RWPE2 (cell line): ENCODE measurements at regions not wholly inside any gene's neighbourhood (a gene's known extent, or its start where the extent isn't known, plus 50 kb on each side); places are given as distances from the start of the nearest gene placed in this dataset.
A peak's percentile ranks its signal among the peaks of the same experiment; 100 is the strongest.

Experiments
- ATAC-seq: fragments of 200-7000 bp; cut with Tn5 transposase; 3 replicates; pipeline ENCODE4 v1.9.1; 2021; ENCODE audit warnings: low read depth
- DNase-seq: peaks from one replicate; pipeline ENCODE4 v3.0.0-alpha.2; 2020; ENCODE audit warnings: low spot score
- H3K27ac ChIP-seq: fragments of 450-650 bp; 2 replicates; pipeline ENCODE4 v1.5.1; 2017; ENCODE audit warnings: mild to moderate bottlenecking; ENCODE audit not compliant: poor library complexity, severe bottlenecking
- H3K27me3 ChIP-seq: fragments of 250-450 bp; sonication (Bioruptor Pico); 2 replicates; pipeline ENCODE4 v1.5.1; 2021; ENCODE audit warnings: mild to moderate bottlenecking, moderate library complexity; ENCODE audit not compliant: insufficient read depth, poor library complexity, severe bottlenecking
- H3K36me3 ChIP-seq: fragments of 250-450 bp; sonication (Bioruptor Pico); 2 replicates; pipeline ENCODE4 v1.5.1; 2020; ENCODE audit warnings: low read depth, mild to moderate bottlenecking, moderate library complexity
- H3K4me1 ChIP-seq: fragments of 250-450 bp; sonication (Bioruptor Pico); 2 replicates; pipeline ENCODE4 v1.5.1; 2021; ENCODE audit warnings: mild to moderate bottlenecking, moderate library complexity; ENCODE audit not compliant: insufficient read depth, poor library complexity, severe bottlenecking
- H3K4me3 ChIP-seq: fragments of 250-450 bp; sonication (Bioruptor Pico); 2 replicates; pipeline ENCODE4 v1.5.1; 2021; ENCODE audit warnings: mild to moderate bottlenecking, moderate library complexity; ENCODE audit not compliant: severe bottlenecking
- H3K9me3 ChIP-seq: fragments of 250-450 bp; sonication (Bioruptor Pico); 2 replicates; pipeline ENCODE4 v1.5.1; 2021; ENCODE audit warnings: mild to moderate bottlenecking, moderate library complexity; ENCODE audit not compliant: severe bottlenecking
- TF ChIP-seq, protein P1 (sequence below): fragments of 450-650 bp; IDR thresholded peaks from one replicate; pipeline ENCODE4 v1.5.1; 2017; ENCODE audit warnings: mild to moderate bottlenecking, moderate library complexity; ENCODE audit not compliant: poor library complexity, severe bottlenecking

DNA sequence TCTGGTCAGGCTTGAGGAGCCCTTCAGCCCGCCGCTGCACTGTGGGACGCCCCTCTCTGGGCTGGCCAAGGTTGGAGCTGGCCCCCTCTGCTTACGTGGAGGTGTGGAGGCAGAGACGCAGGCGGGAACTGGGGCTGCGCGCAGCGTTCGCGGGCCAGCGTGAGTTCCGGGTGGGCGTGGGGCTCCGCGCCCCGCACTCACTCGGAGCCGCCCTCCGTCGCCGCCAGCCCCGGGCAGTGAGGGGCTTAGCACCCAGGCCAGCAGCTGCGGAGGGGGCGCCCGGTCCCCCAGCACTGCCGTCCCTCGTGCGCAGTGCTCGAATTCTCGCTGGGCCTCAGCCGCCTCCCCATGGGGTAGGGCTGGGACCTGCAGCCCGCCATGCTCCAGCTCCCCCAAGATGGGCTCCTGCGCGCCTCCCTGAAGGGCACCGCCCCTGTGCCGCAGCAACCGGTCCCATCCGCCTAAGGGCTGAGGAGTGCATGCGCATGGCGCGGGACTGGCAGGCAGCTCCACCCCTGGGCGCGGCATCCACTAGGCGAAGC, 695.9 kb downstream of the EPHA7 start:
- ATAC-seq (no peak), DNase-seq (no peak)
- H3K4me3 ChIP-seq: no peak overlapping the region

DNA sequence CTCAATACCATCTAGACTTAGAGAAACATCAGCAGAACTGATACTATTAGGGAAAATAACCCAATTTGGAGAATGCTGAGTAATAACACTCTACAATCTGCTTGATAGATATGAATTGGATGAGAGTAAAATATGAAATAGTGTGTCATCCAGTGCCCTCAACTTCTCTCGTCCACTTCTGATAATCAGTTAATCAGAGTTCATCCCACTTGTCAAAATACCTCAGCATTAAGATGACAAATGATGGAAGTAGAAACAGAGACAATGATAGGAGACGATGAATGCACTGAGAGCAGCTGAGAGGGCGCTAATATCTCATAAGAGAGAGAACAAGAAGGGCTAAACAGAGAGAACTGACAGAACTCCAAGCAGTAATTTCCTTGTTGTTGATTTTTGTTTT, 699.6 kb downstream of the EPHA7 start:
- no peak for ATAC-seq
- no peak for DNase-seq

More for the DNA sequence above, 695.9 kb downstream of the EPHA7 start:
- no peaks in the 10 kb centered on the region for H3K4me1 ChIP-seq
- H3K27ac ChIP-seq: no peak overlapping the region
- no peaks in the 10 kb centered on the region for H3K36me3 ChIP-seq
- no peaks in the 10 kb centered on the region for H3K9me3 ChIP-seq
- TF ChIP-seq, protein P1, sequence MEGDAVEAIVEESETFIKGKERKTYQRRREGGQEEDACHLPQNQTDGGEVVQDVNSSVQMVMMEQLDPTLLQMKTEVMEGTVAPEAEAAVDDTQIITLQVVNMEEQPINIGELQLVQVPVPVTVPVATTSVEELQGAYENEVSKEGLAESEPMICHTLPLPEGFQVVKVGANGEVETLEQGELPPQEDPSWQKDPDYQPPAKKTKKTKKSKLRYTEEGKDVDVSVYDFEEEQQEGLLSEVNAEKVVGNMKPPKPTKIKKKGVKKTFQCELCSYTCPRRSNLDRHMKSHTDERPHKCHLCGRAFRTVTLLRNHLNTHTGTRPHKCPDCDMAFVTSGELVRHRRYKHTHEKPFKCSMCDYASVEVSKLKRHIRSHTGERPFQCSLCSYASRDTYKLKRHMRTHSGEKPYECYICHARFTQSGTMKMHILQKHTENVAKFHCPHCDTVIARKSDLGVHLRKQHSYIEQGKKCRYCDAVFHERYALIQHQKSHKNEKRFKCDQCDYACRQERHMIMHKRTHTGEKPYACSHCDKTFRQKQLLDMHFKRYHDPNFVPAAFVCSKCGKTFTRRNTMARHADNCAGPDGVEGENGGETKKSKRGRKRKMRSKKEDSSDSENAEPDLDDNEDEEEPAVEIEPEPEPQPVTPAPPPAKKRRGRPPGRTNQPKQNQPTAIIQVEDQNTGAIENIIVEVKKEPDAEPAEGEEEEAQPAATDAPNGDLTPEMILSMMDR: no peak
- no peaks in the 10 kb centered on the region for H3K27me3 ChIP-seq

DNA sequence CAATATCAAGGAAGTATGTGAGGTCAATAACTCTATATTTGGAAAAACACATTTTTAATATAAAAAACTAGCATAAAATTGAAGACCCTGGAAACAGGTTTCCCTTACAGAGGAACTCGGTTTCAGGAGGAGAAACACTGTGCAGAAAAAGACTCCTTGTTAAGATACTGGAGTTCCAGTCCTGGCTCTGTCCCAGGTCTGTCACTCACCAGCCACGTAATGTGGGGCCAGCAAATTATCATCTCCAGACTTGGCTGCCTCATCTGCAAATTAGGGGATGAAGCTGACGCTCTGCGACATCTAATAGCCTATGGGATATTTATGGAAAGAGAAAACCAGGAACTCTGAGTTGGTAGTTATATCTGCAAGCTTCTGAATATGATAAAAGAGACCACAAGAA, 702.7 kb downstream of the EPHA7 start:
- ATAC-seq (no peak), DNase-seq (no peak)
- no peaks in the 10 kb centered on the region for H3K4me1 ChIP-seq
- H3K9me3 ChIP-seq: no peaks in the 10 kb centered on the region
- TF ChIP-seq, protein P1: no peak
- H3K36me3 ChIP-seq: no peaks in the 10 kb centered on the region
- no peak overlapping the region for H3K4me3 ChIP-seq
- H3K27me3 ChIP-seq: no peaks in the 10 kb centered on the region
- H3K27ac ChIP-seq: no peak overlapping the region

More for the DNA sequence above, 699.6 kb downstream of the EPHA7 start:
- Histone ChIP-seq H3K36me3 (no peaks in the 10 kb centered on the region), H3K27me3 (no peaks in the 10 kb centered on the region), H3K4me1 (no peaks in the 10 kb centered on the region), H3K9me3 (no peaks in the 10 kb centered on the region), H3K4me3 (no peak overlapping the region), H3K27ac (no peak overlapping the region)
- TF ChIP-seq, protein P1: no peak

DNA sequence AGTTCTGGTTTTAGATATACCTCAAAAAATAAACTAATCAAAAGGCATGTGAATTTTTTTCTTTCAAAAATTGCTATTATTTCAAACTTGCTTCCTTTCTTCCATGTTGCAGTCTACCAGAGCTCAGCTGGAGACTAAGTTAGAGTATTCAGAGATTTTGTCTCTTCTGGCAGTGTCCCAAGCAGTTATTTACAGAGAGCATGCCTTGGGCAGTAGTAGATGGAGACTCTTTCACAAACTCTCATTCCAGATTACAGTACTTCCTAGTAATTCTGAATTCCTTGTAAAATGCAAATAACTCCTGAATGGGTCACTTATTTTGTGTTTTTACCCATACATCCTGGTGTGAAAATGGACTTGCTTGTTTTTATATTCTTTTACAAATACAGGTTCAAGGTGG, 703.4 kb downstream of the EPHA7 start:
- Histone ChIP-seq H3K4me3 (no peak overlapping the region), H3K27ac (no peak overlapping the region), H3K27me3 (no peaks in the 10 kb centered on the region), H3K9me3 (no peaks in the 10 kb centered on the region), H3K4me1 (no peaks in the 10 kb centered on the region), H3K36me3 (no peaks in the 10 kb centered on the region)
- TF ChIP-seq, protein P1: no peak
- no peak for DNase-seq
- peak; percentile 19; the same call in 1 of the 3 replicates for ATAC-seq

DNA sequence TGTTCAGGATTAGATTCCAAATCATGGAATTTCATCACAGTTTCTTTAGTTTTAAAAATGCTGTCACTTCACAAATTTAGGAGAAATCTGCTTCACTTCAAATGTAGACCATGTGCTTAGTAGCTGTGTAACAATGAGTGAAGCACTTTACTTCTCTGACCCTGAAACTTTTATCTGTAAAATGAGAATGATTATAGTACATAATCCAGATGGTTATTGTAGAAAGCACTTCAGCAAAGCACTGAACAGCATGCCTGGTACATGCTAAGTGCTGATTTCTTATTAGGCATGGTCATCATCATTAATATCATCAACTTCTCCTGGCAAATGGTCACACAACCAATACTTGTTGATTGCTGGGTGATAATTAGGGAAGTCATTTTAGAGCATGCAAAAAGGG, 705.0 kb downstream of the EPHA7 start:
- Histone ChIP-seq H3K36me3 (no peaks in the 10 kb centered on the region), H3K27ac (no peak overlapping the region), H3K4me1 (no peaks in the 10 kb centered on the region), H3K27me3 (no peaks in the 10 kb centered on the region), H3K9me3 (no peaks in the 10 kb centered on the region), H3K4me3 (no peak overlapping the region)
- TF ChIP-seq, protein P1: no peak
- DNase-seq: no peak
- ATAC-seq: no peak
